Ovary (tissue), 3 donors: ENCODE measurements at regions not wholly inside any gene's neighbourhood (a gene's known extent, or its start where the extent isn't known, plus 50 kb on each side); places are given as distances from the start of the nearest gene placed in this dataset.

Experiments used
- EP300 ChIP-seq: sonication (generic); formaldehyde crosslinking; IDR thresholded peaks from one replicate; pipeline ENCODE4 v1.6.1; 2017; ENCODE audit warnings: antibody characterized with exemption
- POLR2A ChIP-seq: fragments of 450-650 bp; IDR thresholded peaks from one replicate; pipeline ENCODE4 v1.6.1; 2017; ENCODE audit warnings: antibody characterized with exemption, mild to moderate bottlenecking, moderate library complexity
- TF ChIP-seq, protein P1 (sequence below), 3 donors: fragments of 450-650 bp in 2 of 3; fragments of 200-600 bp in 1 of 3; IDR thresholded peaks; one replicate each; pipeline versions ENCODE4 v1.5.1 to v1.8.0; 2016 to 2022; ENCODE audit warnings: antibody characterized with exemption in 3 of 3, mild to moderate bottlenecking in 1 of 3
- donor health status: DM: no; HTN: no; CAD: no.

- TF ChIP-seq POLR2A, result no peak
- TF ChIP-seq, protein P1, sequence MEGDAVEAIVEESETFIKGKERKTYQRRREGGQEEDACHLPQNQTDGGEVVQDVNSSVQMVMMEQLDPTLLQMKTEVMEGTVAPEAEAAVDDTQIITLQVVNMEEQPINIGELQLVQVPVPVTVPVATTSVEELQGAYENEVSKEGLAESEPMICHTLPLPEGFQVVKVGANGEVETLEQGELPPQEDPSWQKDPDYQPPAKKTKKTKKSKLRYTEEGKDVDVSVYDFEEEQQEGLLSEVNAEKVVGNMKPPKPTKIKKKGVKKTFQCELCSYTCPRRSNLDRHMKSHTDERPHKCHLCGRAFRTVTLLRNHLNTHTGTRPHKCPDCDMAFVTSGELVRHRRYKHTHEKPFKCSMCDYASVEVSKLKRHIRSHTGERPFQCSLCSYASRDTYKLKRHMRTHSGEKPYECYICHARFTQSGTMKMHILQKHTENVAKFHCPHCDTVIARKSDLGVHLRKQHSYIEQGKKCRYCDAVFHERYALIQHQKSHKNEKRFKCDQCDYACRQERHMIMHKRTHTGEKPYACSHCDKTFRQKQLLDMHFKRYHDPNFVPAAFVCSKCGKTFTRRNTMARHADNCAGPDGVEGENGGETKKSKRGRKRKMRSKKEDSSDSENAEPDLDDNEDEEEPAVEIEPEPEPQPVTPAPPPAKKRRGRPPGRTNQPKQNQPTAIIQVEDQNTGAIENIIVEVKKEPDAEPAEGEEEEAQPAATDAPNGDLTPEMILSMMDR (IDR thresholded peaks at IDR 0.05), result no peak
- no peak for TF ChIP-seq EP300
Measured at GRCh38 chr10:27440021-27440420, 64.1 kb upstream of the RAB18 start.
